NCI-H2196 treated with DMSO at 0.1 percent for 48 hours (cell line): ENCODE measurements at regions not wholly inside any gene's neighbourhood (a gene's known extent, or its start where the extent isn't known, plus 50 kb on each side); places are given as distances from the start of the nearest gene placed in this dataset.
"Not testable (repeated sequence)": the region's sequence is repeated elsewhere in the genome, so short reads cannot be mapped to it uniquely, and the experiment has no call there.

Experiments
- DNase-seq: peaks from one replicate; lab custom pipeline; 2025; ENCODE audit not compliant: unreplicated experiment; lab: John Stamatoyannopoulos, UW

DNA sequence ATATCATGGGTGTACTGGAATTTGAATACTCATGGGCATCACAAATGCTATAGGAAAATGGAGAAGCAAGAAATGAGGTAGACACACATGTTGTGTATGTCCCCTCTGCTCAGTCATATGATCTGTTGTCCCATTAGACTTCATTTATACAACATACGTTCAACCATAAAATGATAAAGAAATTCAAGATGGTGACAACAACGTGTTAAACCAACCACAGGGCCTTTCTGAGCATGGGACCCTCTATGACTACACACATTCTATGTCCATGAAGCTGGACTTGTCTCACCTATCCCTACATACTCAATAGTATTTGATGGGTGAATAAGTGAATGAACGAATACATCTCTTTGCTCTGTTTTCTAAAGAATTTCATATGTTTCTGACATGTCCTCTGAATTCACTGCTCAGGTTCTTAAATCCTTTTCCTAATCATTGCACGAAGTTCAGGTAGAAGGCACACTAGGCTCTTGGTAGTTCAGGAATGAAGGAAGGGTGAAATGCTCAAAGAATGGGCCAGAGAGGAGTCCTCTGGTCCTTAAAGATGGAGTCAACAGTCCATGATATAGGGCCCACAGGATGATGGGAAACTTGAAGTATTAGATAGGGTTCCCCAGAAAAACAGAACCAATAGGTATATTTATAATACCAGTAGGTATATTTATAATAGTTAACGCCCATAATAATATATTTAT is 105.7 kb upstream of the PPM1H start:
- no peak for DNase-seq

- DNase-seq: no peak
Observed at GRCh38 chr12:63038713-63039100, 103.8 kb upstream of the PPM1H start.

- no peak for DNase-seq
Observed at GRCh38 chr12:63037746-63038712, 103.1 kb upstream of the PPM1H start.

GRCh38 chr12:63036974-63037335 is 102.0 kb upstream of the PPM1H start:
- DNase-seq: no peak

- no peak for DNase-seq
Observed at GRCh38 chr12:63036216-63036973, 101.4 kb upstream of the PPM1H start.

DNA sequence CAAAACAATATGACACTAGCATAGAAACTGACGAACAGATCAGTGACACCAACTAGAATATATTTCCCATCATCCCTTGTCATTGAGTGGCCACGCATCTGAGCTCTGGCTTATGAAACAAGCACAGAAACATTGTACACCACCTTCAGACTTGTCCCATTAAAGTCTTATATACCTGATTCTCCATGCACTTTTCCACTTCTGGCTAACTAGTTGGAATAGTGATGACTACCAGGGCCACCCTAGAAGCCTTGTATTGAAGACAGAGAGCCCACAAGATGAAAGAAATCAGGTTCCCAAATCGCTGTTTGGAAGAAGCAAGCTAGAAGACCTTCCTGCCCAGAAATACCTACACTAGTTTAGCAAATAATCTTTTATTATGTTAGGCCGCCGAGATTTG is 99.7 kb upstream of the PPM1H start:
- no peak for DNase-seq

- DNase-seq: no peak
Observed at GRCh38 chr12:63029676-63030075, 94.7 kb upstream of the PPM1H start.

DNA sequence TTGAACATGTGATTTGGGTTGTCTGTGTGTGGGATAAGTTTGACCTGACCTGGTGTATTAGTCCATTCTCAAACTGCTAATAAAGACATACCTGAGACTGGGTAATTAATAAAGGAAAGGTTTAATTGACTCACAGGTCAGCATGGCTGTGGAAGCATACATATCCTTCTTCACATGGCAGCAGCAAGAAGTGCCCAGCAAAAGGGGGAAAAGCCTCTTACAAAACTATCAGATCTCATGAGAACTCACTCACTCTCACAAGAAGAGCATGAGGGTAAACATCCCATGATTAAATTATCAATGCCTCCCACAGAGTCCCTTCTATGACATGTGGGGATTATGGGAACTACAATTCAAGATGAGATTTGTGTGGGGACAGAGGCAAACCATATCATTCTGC is 94.0 kb upstream of the PPM1H start:
- no peak for DNase-seq

DNA sequence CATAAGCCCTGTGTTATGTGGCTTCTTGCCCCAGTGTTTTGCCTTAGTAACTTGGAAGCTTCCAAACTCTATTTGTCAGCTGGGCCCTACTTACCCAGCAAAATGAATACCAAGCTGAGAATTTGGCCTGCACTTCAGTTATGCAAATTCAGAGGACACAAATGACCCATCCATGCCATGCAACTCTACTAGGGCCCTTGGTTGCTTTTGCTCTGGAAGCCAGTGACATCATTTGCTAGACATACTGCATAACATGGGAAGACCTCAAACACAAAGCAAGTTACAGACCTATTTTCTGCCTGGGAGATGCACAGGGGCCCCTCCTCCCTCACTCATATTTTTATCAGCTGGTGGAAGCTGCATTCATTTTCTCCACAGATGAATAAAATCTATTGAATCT is 90.2 kb upstream of the PPM1H start:
- DNase-seq: no peak

GRCh38 chr12:63023926-63024325 is 89.0 kb upstream of the PPM1H start:
- no peak for DNase-seq

DNA sequence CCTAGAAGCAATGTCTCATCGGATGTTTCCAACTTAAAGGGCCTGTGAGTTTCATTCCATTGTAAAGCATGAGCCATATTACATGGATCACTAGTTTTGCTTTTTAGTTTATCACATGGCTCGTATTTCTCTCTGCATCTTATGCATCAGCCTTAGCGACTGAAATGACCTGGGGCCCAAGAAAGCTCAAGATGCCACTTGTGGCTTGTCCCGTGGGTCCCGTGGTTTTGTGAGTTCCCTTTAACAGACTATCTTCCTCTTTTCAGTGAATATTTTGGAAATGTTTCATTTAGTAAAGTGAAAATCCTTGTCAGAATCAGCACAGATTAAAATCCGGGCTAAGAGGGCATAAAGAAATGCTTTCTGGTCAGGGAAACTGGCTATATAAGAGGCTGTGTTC is 86.2 kb upstream of the PPM1H start:
- no peak for DNase-seq

DNA sequence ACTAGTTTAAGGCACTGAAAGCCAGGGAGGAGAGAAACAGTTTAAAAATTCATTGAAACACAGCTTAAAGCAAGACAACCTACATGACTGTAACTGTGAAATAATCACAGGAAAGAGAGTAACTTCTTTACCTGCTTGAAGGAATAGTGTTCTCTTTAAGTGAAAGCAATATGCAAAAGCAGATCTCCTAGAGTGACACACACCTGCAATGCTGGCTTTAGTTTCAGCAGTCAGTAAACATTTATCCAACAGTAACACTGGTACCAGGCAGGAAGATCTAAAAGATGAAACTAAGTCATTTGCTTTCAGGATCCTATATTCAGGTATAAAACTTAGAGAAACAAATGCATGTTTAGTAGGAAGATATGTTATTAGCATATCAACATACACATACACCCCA is 85.3 kb upstream of the PPM1H start:
- no peak for DNase-seq

DNA sequence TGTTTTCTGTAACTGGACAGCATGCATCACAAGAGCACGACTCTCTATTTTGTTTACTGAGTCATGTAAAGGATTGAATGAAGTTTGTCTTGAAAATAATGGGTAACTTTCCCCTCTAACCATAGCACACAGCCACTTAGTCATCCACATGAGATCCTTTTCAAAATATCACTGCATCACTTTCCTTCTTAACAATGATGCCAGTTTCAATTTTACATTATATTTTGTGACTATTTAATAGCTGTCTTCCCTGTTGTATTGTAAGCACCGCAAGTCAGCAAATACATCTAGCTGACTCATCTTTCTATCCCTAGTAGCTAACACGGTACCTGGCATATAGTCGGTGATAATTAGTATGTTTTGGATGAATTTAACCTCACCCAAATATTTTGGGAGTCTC is 83.3 kb upstream of the PPM1H start:
- DNase-seq: no peak

- no peak for DNase-seq
Observed at GRCh38 chr12:63013302-63013701, 78.4 kb upstream of the PPM1H start.

- DNase-seq: no peak
Observed at GRCh38 chr12:63010698-63011097, 75.7 kb upstream of the PPM1H start.

DNA sequence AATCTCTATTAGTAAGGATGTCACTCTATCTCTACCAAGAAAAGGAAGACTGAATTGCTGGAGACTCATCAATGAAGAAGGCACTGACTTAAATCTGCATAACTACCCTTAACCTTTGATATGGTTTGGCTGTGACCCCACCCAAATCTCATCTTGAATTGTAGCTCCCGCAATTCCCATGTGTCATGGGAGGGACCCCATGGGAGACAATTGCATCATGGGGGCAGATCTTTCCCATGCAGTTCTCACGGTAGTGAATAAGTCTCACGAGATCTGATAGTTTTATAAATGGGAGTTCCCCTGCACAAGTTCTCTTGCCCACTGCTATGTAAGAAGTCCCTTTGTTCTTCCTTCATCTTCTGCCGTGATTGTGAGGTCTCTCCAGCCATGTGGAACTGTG is 73.4 kb upstream of the PPM1H start:
- DNase-seq: no peak

DNA sequence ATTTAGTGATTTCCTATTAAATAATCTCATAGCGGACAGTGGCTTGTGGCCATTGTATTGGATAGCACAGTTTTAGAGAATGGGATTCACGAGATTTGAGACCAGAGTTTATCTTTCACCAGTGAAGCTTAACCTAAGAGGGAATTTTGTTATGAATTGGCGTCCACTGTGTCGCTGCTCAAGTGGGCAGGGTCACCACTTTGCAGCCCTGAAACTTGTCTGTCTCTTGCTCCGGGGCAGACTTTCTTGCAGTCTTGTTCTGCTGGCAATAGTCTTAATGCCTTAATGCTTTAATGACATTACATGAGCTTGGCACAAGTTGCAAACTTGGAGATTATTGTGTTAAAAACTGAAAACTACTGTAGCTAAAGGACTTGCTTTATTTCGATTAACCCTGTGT is 72.8 kb upstream of the PPM1H start:
- no peak for DNase-seq

DNA sequence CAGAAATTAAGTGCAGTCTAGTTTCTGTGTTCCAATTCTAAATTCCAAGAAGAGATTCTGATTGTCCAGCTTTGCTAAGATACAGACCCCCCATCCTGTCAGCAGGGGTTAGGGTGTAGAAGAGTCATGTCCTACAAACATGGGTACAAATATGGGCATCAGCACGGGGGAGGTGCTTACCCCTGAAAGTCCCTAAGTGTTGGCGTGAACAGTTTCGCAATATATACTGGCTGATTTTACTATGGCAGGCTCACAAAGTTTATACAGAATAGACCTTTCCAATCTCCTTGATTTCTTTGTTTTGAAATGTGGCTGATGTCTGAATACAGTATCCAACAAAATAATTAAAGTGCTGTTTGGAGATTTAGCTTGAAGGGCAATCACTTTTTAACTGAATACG is 71.6 kb upstream of the PPM1H start:
- no peak for DNase-seq

DNA sequence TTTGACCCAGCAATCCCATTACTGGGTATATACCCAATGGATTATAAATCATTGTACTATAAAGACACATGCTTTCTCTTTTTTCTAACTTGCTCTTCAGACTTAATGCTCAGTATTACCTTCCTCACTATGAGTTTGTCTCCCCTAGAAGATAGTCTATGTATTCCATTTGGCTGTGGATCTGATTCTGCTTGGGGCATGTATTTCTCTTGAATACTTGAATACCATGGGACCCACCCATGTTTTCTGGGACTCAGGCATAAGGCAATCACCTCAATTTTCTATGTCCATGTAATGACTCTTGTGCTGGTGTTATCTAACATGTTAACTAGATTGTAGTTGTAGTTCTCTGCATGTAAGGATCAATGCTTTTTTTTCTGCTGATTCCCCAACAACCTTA is 70.4 kb upstream of the PPM1H start:
- no peak for DNase-seq

- DNase-seq: no peak
Observed at GRCh38 chr12:63003223-63003819, 68.4 kb upstream of the PPM1H start.

GRCh38 chr12:63002059-63002458 is 67.1 kb upstream of the PPM1H start:
- DNase-seq: not testable (repeated sequence)
